ENCODE measurements at regions not wholly inside any gene's neighbourhood (a gene's known extent, or its start where the extent isn't known, plus 50 kb on each side); places are given as distances from the start of the nearest gene placed in this dataset.

GRCh38 chr3:194828926-194829325, 143.2 kb downstream of the FAM43A start:
- TF ChIP-seq CTCF (conservative IDR thresholded peaks at IDR 0.05) = no peak
- Mint-ChIP-seq H3K9me3 (peaks cover 30% of the 10 kb centered on the region), H3K27ac (no peak overlapping the region), H3K27me3 (peaks cover 5% of the 10 kb centered on the region), H3K36me3 (no peaks in the 10 kb centered on the region), H3K4me1 (ENCODE audit: unreplicated experiment) (peaks cover 24% of the 10 kb centered on the region), H3K4me3 (no peak overlapping the region)
- no peak for DNase-seq (ENCODE audit: extremely low spot score, unreplicated experiment)

- Mint-ChIP-seq H3K36me3 (no peaks in the 10 kb centered on the region), H3K4me1 (ENCODE audit: unreplicated experiment) (peaks cover 23% of the 10 kb centered on the region), H3K9me3 (peaks cover 26% of the 10 kb centered on the region), H3K27me3 (no peaks in the 10 kb centered on the region), H3K27ac (no peak overlapping the region), H3K4me3 (no peak overlapping the region)
- DNase-seq (ENCODE audit: extremely low spot score, unreplicated experiment) = no peak
- TF ChIP-seq CTCF (conservative IDR thresholded peaks at IDR 0.05) = no peak
Measured at GRCh38 chr3:194830401-194830800, 144.7 kb downstream of the FAM43A start.

- H3K4me1 Mint-ChIP-seq (ENCODE audit: unreplicated experiment) = peaks cover 27% of the 10 kb centered on the region
- no peak overlapping the region for H3K27ac Mint-ChIP-seq
- no peak overlapping the region for H3K4me3 Mint-ChIP-seq
- DNase-seq (ENCODE audit: extremely low spot score, unreplicated experiment) = no peak
- peaks cover 26% of the 10 kb centered on the region for H3K9me3 Mint-ChIP-seq
- H3K36me3 Mint-ChIP-seq = no peaks in the 10 kb centered on the region
- no peaks in the 10 kb centered on the region for H3K27me3 Mint-ChIP-seq
- no peak for TF ChIP-seq CTCF (conservative IDR thresholded peaks at IDR 0.05)
Measured at GRCh38 chr3:194830978-194831377, 145.3 kb downstream of the FAM43A start.

GRCh38 chr3:194832346-194833104, 146.8 kb downstream of the FAM43A start:
- Mint-ChIP-seq H3K27me3 (no peaks in the 10 kb centered on the region), H3K27ac (no peak overlapping the region), H3K9me3 (peaks cover 26% of the 10 kb centered on the region), H3K36me3 (no peaks in the 10 kb centered on the region), H3K4me3 (no peak overlapping the region), H3K4me1 (ENCODE audit: unreplicated experiment) (peaks cover 40% of the 10 kb centered on the region)
- DNase-seq (ENCODE audit: extremely low spot score, unreplicated experiment) = no peak
- no peak for TF ChIP-seq CTCF (conservative IDR thresholded peaks at IDR 0.05)

- Mint-ChIP-seq H3K27ac (no peak overlapping the region), H3K4me3 (no peak overlapping the region), H3K4me1 (ENCODE audit: unreplicated experiment) (peaks cover 42% of the 10 kb centered on the region), H3K9me3 (peaks cover 26% of the 10 kb centered on the region), H3K27me3 (no peaks in the 10 kb centered on the region), H3K36me3 (no peaks in the 10 kb centered on the region)
- TF ChIP-seq CTCF (conservative IDR thresholded peaks at IDR 0.05) = no peak
- no peak for DNase-seq (ENCODE audit: extremely low spot score, unreplicated experiment)
Measured at GRCh38 chr3:194833114-194833910, 147.6 kb downstream of the FAM43A start.
